Neural crest cell (in vitro differentiated cells): ENCODE measurements at regions not wholly inside any gene's neighbourhood (a gene's known extent, or its start where the extent isn't known, plus 50 kb on each side); places are given as distances from the start of the nearest gene placed in this dataset.

Experiments used
- DNase-seq: peaks from one replicate; pipeline ENCODE4 v3.0.0; 2021; ENCODE audit warnings: low read depth, mixed read lengths, low spot score
- H3K27ac Mint-ChIP-seq: one replicate; pipeline ENCODE4 v1.8.0; 2021; ENCODE audit warnings: mild to moderate bottlenecking, mixed read lengths; ENCODE audit not compliant: unreplicated experiment
- H3K27me3 Mint-ChIP-seq: 2 replicates; pipeline ENCODE4 v1.8.0; 2021; ENCODE audit warnings: low read depth, mild to moderate bottlenecking, mixed read lengths
- H3K36me3 Mint-ChIP-seq: 2 replicates; pipeline ENCODE4 v1.8.0; 2021; ENCODE audit warnings: low read depth, mild to moderate bottlenecking, mixed read lengths
- H3K4me1 Mint-ChIP-seq: 2 replicates; pipeline ENCODE4 v1.8.0; 2021; ENCODE audit warnings: mixed read lengths
- H3K4me3 Mint-ChIP-seq: one replicate; pipeline ENCODE4 v1.8.0; 2021; ENCODE audit warnings: mild to moderate bottlenecking, mixed read lengths
- H3K9me3 Mint-ChIP-seq: 2 replicates; pipeline ENCODE4 v1.8.0; 2021; ENCODE audit warnings: mixed read lengths
- CTCF ChIP-seq: fragments of 200-600 bp; sonication (generic); conservative IDR thresholded peaks from 2 replicates; pipeline ENCODE4 v1.5.0; 2021; ENCODE audit warnings: antibody characterized with exemption, mild to moderate bottlenecking

GRCh38 chr1:98299313-98299712 lies 362.2 kb upstream of the SNX7 start:
- H3K36me3 Mint-ChIP-seq: no peaks in the 10 kb centered on the region
- H3K27me3 Mint-ChIP-seq: no peaks in the 10 kb centered on the region
- peaks cover 6% of the 10 kb centered on the region for H3K4me1 Mint-ChIP-seq
- no peaks in the 10 kb centered on the region for H3K9me3 Mint-ChIP-seq
- TF ChIP-seq CTCF: no peak
- DNase-seq: no peak
- no peak overlapping the region for H3K27ac Mint-ChIP-seq
- H3K4me3 Mint-ChIP-seq: no peak overlapping the region

- H3K4me3 Mint-ChIP-seq: no peak overlapping the region
- no peaks in the 10 kb centered on the region for H3K27me3 Mint-ChIP-seq
- TF ChIP-seq CTCF: no peak
- H3K4me1 Mint-ChIP-seq: peaks cover 6% of the 10 kb centered on the region
- H3K27ac Mint-ChIP-seq: no peak overlapping the region
- DNase-seq: no peak
- no peaks in the 10 kb centered on the region for H3K36me3 Mint-ChIP-seq
- H3K9me3 Mint-ChIP-seq: no peaks in the 10 kb centered on the region
These were observed 363.2 kb upstream of the SNX7 start for GRCh38 chr1:98298319-98298718.

DNA sequence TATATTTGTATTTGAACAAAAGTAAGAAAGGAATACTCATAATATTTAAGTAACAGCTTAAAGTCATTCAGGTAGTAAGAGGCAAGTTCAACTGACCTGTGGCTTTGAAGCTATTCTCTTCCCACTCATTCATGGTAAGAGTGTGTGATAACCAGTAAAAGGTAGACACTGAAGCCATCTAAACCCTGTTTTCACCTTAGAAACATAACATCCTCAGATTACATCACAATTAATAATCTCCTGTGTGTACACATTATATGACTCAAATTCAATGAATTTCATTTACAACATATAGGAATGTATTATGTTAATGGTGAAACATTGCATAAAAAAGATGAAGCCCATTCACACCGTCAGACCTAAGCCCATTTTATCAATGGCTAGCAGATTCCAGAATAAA lies 364.8 kb upstream of the SNX7 start:
- H3K27me3 Mint-ChIP-seq: no peaks in the 10 kb centered on the region
- TF ChIP-seq CTCF: no peak

GRCh38 chr1:98294127-98294526 lies 367.4 kb upstream of the SNX7 start:
- Mint-ChIP-seq H3K4me3 (no peak overlapping the region), H3K4me1 (no peaks in the 10 kb centered on the region), H3K27me3 (no peaks in the 10 kb centered on the region), H3K27ac (no peak overlapping the region), H3K36me3 (no peaks in the 10 kb centered on the region), H3K9me3 (no peaks in the 10 kb centered on the region)
- TF ChIP-seq CTCF: no peak
- DNase-seq: no peak

More for the DNA sequence above, 364.8 kb upstream of the SNX7 start:
- Mint-ChIP-seq H3K27ac (no peak overlapping the region), H3K36me3 (no peaks in the 10 kb centered on the region), H3K9me3 (no peaks in the 10 kb centered on the region), H3K4me3 (no peak overlapping the region), H3K4me1 (peaks cover 6% of the 10 kb centered on the region)
- no peak for DNase-seq

GRCh38 chr1:98292994-98293393 lies 368.5 kb upstream of the SNX7 start:
- no peaks in the 10 kb centered on the region for H3K4me1 Mint-ChIP-seq
- no peak for DNase-seq

More at GRCh38 chr1:98292994-98293393, 368.5 kb upstream of the SNX7 start:
- no peaks in the 10 kb centered on the region for H3K27me3 Mint-ChIP-seq
- no peaks in the 10 kb centered on the region for H3K36me3 Mint-ChIP-seq
- no peak overlapping the region for H3K4me3 Mint-ChIP-seq
- TF ChIP-seq CTCF: no peak
- no peaks in the 10 kb centered on the region for H3K9me3 Mint-ChIP-seq
- H3K27ac Mint-ChIP-seq: no peak overlapping the region
